GM12873 (cell line): ENCODE measurements at regions not wholly inside any gene's neighbourhood (a gene's known extent, or its start where the extent isn't known, plus 50 kb on each side); places are given as distances from the start of the nearest gene placed in this dataset.

Source experiments
- CTCF ChIP-seq: IDR thresholded peaks from 2 replicates; pipeline ENCODE4 v1.5.1; 2012; ENCODE audit warnings: low read depth, mild to moderate bottlenecking, moderate library complexity, low read length, control low read depth; ENCODE audit not compliant: insufficient read depth; ENCODE audit errors: missing control alignments

- TF ChIP-seq CTCF = no peak
Measured at GRCh38 chr16:55948230-55948629, 73.1 kb upstream of the CES5A start.

DNA sequence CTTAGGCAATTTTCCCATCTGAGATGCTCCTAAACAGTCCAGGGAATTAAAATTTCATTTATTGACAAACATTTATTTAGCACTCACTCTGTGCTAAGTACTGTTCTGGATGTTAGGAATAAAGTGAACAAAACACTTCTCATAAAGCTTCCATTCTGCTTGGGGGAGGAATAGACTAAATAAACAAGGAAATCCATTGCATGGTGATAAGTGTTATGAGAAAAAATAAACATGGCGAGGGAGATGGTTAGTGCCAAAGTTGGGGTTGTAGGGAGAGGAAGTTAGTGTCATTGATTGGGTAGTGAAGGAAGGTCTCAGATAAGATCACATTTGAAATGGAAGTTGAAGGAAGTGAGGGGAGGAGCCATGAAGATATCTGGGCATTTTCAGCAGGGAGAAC lies 72.2 kb upstream of the CES5A start:
- TF ChIP-seq CTCF = no peak

DNA sequence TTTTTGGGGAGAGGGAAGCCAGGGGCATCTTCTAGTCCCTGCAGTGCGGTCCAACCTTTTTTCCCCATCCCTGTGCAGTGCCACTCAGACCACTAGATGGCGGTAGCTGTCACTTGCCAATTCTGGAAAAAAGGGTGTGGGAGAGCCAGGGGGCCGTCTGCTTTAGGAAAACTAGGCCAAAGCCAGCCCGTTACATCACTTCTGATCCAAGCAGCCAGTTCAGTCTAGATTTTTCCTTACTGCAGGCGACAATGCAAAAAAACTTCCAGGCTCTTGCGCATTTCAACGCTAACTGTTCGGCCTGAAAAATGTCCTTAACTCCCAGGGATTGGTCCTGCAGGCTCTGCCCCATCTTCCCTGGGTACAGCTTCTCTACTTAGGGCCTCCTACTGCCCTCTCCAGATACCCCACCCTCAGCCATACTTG lies 69.2 kb upstream of the CES5A start:
- peak; percentile 96 for TF ChIP-seq CTCF

DNA sequence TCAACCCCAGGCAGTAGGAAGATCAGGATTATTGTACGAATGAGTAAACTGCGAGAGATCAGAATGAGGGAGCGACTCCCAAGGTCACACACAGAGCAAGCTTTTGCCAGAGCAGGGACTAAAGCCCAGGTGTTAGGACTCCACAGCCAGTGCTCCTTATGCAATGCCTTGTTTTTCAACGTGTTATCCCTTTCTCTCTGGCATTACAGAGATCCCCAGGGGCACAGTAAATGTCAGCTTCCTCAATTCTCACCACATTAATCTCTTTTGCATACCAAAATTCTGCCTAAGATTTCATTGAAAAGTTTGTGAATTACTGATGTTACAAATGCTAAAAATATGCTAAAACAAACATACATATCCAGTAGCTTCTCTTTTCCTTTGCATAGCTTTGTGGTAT lies 68.1 kb upstream of the CES5A start:
- TF ChIP-seq CTCF = no peak

DNA sequence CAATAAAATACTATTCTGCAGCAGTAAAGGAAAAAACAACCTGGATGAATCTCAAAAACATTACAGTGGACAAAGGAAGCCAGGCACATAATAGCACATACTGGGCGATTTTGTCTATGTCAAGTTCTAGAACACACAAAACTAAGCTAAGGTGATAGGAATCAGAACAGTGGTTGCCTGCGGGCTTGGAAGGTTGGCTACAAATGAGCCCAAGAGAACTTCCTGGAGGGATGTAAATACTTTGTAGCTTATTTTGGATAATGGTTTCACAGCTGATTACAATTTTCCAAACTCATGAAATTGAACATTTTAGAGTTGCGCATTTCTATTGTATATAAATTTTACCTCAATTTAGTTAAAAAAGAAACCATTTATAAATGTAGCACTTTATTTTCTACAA lies 67.6 kb upstream of the CES5A start:
- TF ChIP-seq CTCF = no peak

- TF ChIP-seq CTCF = no peak
Measured at GRCh38 chr16:55941552-55941951, 66.4 kb upstream of the CES5A start.

DNA sequence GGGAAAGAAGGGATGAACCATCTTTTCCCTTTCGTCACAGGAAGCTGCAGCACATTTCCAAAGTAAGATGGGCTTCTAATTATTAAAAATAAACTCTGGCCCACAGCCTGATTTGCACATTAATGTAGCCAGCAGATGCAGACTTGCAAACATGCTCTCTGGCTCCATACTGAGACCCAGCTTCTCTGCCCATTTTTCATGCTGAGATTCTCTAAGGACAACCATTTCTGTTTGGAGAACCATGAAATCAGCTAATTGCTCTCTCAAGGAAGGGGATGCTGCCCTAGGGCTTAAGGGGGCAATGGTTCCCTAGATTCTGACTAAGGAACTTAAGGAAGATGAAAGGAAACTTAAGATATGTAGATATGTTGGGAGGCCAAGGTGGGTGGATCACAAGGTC lies 63.0 kb upstream of the CES5A start:
- no peak for TF ChIP-seq CTCF
